ENCODE measurements at regions not wholly inside any gene's neighbourhood (a gene's known extent, or its start where the extent isn't known, plus 50 kb on each side); places are given as distances from the start of the nearest gene placed in this dataset.

- Histone ChIP-seq H3K9me3 (ENCODE audit: low read length) (no peaks in the 10 kb centered on the region), H3K9me2 (ENCODE audit: low read depth, low read length) (no peaks in the 10 kb centered on the region), H3K9ac (ENCODE audit: low read length) (no peak overlapping the region), H3K4me2 (ENCODE audit: low read length) (no peak overlapping the region), H2AFZ (ENCODE audit: low read length) (no peak overlapping the region), H3K79me2 (ENCODE audit: insufficient read depth, low read length) (no peaks in the 10 kb centered on the region), H3F3A (ENCODE audit: insufficient read depth, low read length) (no peaks in the 10 kb centered on the region), H3K4me3 (ENCODE audit: low read depth, low read length, poor library complexity, severe bottlenecking) (no peak overlapping the region), H3K4me1 (ENCODE audit: insufficient read depth, low read length, severe bottlenecking) (no peaks in the 10 kb centered on the region), H4K20me1 (ENCODE audit: insufficient read depth, low read length) (no peaks in the 10 kb centered on the region), H3K27ac (ENCODE audit: low read depth, low read length, poor library complexity, severe bottlenecking) (no peak overlapping the region), H3K27me3 (ENCODE audit: insufficient read depth, low read length) (0 out of 2 replicates have a peak, but pooled peaks cover under 1% of the 10 kb centered on the region), H3K36me3 (ENCODE audit: insufficient read depth, low read length) (no peaks in the 10 kb centered on the region)
- TF ChIP-seq CTCF (IDR thresholded peaks at IDR 0.05; ENCODE audit: low read length): no peak
- no peak for TF ChIP-seq EZH2 (IDR thresholded peaks at IDR 0.05; ENCODE audit: borderline replicate concordance, low read length)
Observed at GRCh38 chr3:44179246-44179645, 62.4 kb upstream of the TOPAZ1 start.

- Histone ChIP-seq H3K9me2 (ENCODE audit: low read depth, low read length) (no peaks in the 10 kb centered on the region), H3K79me2 (ENCODE audit: insufficient read depth, low read length) (no peaks in the 10 kb centered on the region), H3K36me3 (ENCODE audit: insufficient read depth, low read length) (no peaks in the 10 kb centered on the region), H3K4me3 (ENCODE audit: low read depth, low read length, poor library complexity, severe bottlenecking) (no peak overlapping the region), H3K4me2 (ENCODE audit: low read length) (no peak overlapping the region), H3K9me3 (ENCODE audit: low read length) (no peaks in the 10 kb centered on the region), H3K27ac (ENCODE audit: low read depth, low read length, poor library complexity, severe bottlenecking) (no peak overlapping the region), H2AFZ (ENCODE audit: low read length) (no peak overlapping the region), H3K9ac (ENCODE audit: low read length) (no peak overlapping the region), H3K27me3 (ENCODE audit: insufficient read depth, low read length) (no peaks in the 10 kb centered on the region), H4K20me1 (ENCODE audit: insufficient read depth, low read length) (no peaks in the 10 kb centered on the region), H3F3A (ENCODE audit: insufficient read depth, low read length) (no peaks in the 10 kb centered on the region), H3K4me1 (ENCODE audit: insufficient read depth, low read length, severe bottlenecking) (no peaks in the 10 kb centered on the region)
- TF ChIP-seq EZH2 (IDR thresholded peaks at IDR 0.05; ENCODE audit: borderline replicate concordance, low read length) (no peak), CTCF (IDR thresholded peaks at IDR 0.05; ENCODE audit: low read length) (no peak)
Observed at GRCh38 chr3:44184319-44184953, 57.2 kb upstream of the TOPAZ1 start.

GRCh38 chr3:44185396-44185915 is 56.2 kb upstream of the TOPAZ1 start:
- Histone ChIP-seq H3K79me2 (ENCODE audit: insufficient read depth, low read length) (no peaks in the 10 kb centered on the region), H2AFZ (ENCODE audit: low read length) (no peak overlapping the region), H3K9me2 (ENCODE audit: low read depth, low read length) (no peaks in the 10 kb centered on the region), H3F3A (ENCODE audit: insufficient read depth, low read length) (no peaks in the 10 kb centered on the region), H3K9ac (ENCODE audit: low read length) (no peak overlapping the region), H3K9me3 (ENCODE audit: low read length) (no peaks in the 10 kb centered on the region), H3K4me2 (ENCODE audit: low read length) (no peak overlapping the region), H3K27ac (ENCODE audit: low read depth, low read length, poor library complexity, severe bottlenecking) (no peak overlapping the region), H3K4me1 (ENCODE audit: insufficient read depth, low read length, severe bottlenecking) (no peaks in the 10 kb centered on the region), H3K36me3 (ENCODE audit: insufficient read depth, low read length) (no peaks in the 10 kb centered on the region), H3K27me3 (ENCODE audit: insufficient read depth, low read length) (no peaks in the 10 kb centered on the region), H3K4me3 (ENCODE audit: low read depth, low read length, poor library complexity, severe bottlenecking) (no peak overlapping the region), H4K20me1 (ENCODE audit: insufficient read depth, low read length) (no peaks in the 10 kb centered on the region)
- TF ChIP-seq EZH2 (IDR thresholded peaks at IDR 0.05; ENCODE audit: borderline replicate concordance, low read length) (no peak), CTCF (IDR thresholded peaks at IDR 0.05; ENCODE audit: low read length) (no peak)
